ENCODE measurements at regions not wholly inside any gene's neighbourhood (a gene's known extent, or its start where the extent isn't known, plus 50 kb on each side); places are given as distances from the start of the nearest gene placed in this dataset.
"Not testable (repeated sequence)": the region's sequence is repeated elsewhere in the genome, so short reads cannot be mapped to it uniquely, and the experiment has no call there.

DNA sequence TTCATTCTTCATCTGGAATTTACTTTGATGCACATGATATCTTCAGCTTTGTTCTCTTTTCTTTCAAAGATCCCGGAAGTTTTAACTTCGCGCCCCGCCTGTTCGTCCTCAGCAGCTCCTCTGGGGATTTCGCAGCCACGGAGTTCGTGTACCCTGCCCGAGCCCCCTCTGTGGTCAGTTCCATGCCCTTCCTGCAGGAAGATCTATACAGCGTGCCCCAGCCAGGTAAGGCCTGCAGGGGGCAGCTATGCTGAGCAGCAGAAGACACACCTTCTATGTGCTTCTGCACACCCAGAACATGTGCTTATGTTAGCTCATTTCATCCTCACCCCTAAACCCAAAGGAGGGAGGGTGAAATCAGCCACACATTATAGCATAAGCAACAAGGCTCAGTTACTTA is 79.7 kb upstream of the LYZL2 start:
- DNase-seq (ENCODE audit: low read depth) (no peak), FAIRE-seq (no peak)
- no peaks in the 10 kb centered on the region for H3K36me3 ChIP-seq (ENCODE audit: control insufficient read depth, insufficient read depth, low read length)
- no peak overlapping the region for H3K4me3 ChIP-seq (ENCODE audit: low read depth, low read length)
- peak; percentile 11 for TF ChIP-seq CTCF (IDR thresholded peaks at IDR 0.05; ENCODE audit: insufficient read depth, low read length, severe bottlenecking)
- H3K27me3 ChIP-seq (ENCODE audit: control insufficient read depth, insufficient read depth, low read length) = peaks cover 2% of the 10 kb centered on the region

DNA sequence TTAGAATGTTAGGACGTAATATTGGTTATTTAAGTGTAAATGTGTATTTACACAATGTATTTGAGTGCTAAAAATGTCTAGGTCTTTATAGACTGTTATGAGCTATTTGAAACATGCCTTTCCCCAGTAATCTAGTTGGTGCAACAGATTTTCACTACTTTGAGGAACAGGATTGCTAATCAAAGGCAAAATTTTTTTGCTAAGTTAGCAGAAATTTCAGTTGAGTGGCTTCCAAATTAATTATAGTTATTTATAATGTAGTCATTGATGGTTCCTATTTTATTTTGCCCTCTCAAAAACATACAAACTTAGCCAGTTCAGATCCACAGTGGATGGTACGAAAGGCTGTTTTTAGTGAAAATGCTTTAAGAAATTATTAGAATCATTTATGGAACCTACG is 78.7 kb upstream of the LYZL2 start:
- no peaks in the 10 kb centered on the region for H3K36me3 ChIP-seq (ENCODE audit: control insufficient read depth, insufficient read depth, low read length)
- FAIRE-seq (no peak), DNase-seq (ENCODE audit: low read depth) (no peak)
- H3K27me3 ChIP-seq (ENCODE audit: control insufficient read depth, insufficient read depth, low read length) = peaks cover 2% of the 10 kb centered on the region
- TF ChIP-seq CTCF (IDR thresholded peaks at IDR 0.05; ENCODE audit: insufficient read depth, low read length, severe bottlenecking) = no peak
- H3K4me3 ChIP-seq (ENCODE audit: low read depth, low read length) = no peak overlapping the region

DNA sequence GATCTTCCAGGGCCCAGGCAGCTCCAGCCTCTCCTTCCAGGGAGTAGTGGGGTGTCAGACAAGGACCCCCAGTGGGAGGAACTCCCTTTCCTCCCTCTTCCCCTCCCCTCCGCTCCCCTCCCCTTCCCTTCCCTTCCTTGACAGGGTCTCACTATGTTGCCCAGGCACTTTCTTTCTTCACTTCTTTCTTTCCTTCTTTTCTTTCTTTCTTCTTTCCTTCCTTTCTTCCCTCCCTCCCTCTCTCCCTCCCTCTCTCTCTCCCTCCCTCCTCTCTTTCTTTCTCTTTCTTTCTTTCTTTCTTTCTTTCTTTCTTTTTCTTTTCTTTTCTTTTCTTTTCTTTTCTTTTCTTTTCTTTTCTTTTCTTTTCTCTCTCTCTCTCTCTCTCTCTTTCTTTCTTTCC is 76.6 kb upstream of the LYZL2 start:
- H3K27me3 ChIP-seq (ENCODE audit: control insufficient read depth, insufficient read depth, low read length); H3K4me3 ChIP-seq (ENCODE audit: low read depth, low read length); FAIRE-seq; DNase-seq (ENCODE audit: low read depth); H3K36me3 ChIP-seq (ENCODE audit: control insufficient read depth, insufficient read depth, low read length): not testable (repeated sequence)

GRCh38 chr10:30705625-30706149 is 76.1 kb upstream of the LYZL2 start:
- no peak for TF ChIP-seq CTCF (IDR thresholded peaks at IDR 0.05; ENCODE audit: insufficient read depth, low read length, severe bottlenecking)
- Histone ChIP-seq H3K27me3 (ENCODE audit: control insufficient read depth, insufficient read depth, low read length) (peaks cover 2% of the 10 kb centered on the region), H3K36me3 (ENCODE audit: control insufficient read depth, insufficient read depth, low read length) (no peaks in the 10 kb centered on the region), H3K4me3 (ENCODE audit: low read depth, low read length) (no peak overlapping the region)
- FAIRE-seq = no peak
- no peak for DNase-seq (ENCODE audit: low read depth)

- DNase-seq (ENCODE audit: low read depth) = no peak
- Histone ChIP-seq H3K36me3 (ENCODE audit: control insufficient read depth, insufficient read depth, low read length) (no peaks in the 10 kb centered on the region), H3K27me3 (ENCODE audit: control insufficient read depth, insufficient read depth, low read length) (peaks cover 2% of the 10 kb centered on the region), H3K4me3 (ENCODE audit: low read depth, low read length) (no peak overlapping the region)
- no peak for FAIRE-seq
- no peak for TF ChIP-seq CTCF (IDR thresholded peaks at IDR 0.05; ENCODE audit: insufficient read depth, low read length, severe bottlenecking)
These were observed 75.6 kb upstream of the LYZL2 start for GRCh38 chr10:30705101-30705624.

GRCh38 chr10:30704601-30705100 is 75.1 kb upstream of the LYZL2 start:
- peak; percentile 64 for FAIRE-seq
- H3K4me3 ChIP-seq (ENCODE audit: low read depth, low read length); DNase-seq (ENCODE audit: low read depth); H3K27me3 ChIP-seq (ENCODE audit: control insufficient read depth, insufficient read depth, low read length); H3K36me3 ChIP-seq (ENCODE audit: control insufficient read depth, insufficient read depth, low read length): not testable (repeated sequence)

- H3K36me3 ChIP-seq (ENCODE audit: control insufficient read depth, insufficient read depth, low read length) = no peaks in the 10 kb centered on the region
- DNase-seq (ENCODE audit: low read depth) (no peak), FAIRE-seq (no peak)
- H3K27me3 ChIP-seq (ENCODE audit: control insufficient read depth, insufficient read depth, low read length) = peaks cover 2% of the 10 kb centered on the region
- H3K4me3 ChIP-seq (ENCODE audit: low read depth, low read length) = no peak overlapping the region
- TF ChIP-seq CTCF (IDR thresholded peaks at IDR 0.05; ENCODE audit: insufficient read depth, low read length, severe bottlenecking) = no peak
These were observed 74.6 kb upstream of the LYZL2 start for GRCh38 chr10:30704026-30704600.

- FAIRE-seq; H3K4me3 ChIP-seq (ENCODE audit: low read depth, low read length); H3K36me3 ChIP-seq (ENCODE audit: control insufficient read depth, insufficient read depth, low read length); H3K27me3 ChIP-seq (ENCODE audit: control insufficient read depth, insufficient read depth, low read length); DNase-seq (ENCODE audit: low read depth): not testable (repeated sequence)
These were observed 73.9 kb upstream of the LYZL2 start for GRCh38 chr10:30703446-30703845.
